H9 (cell line): ENCODE measurements at regions not wholly inside any gene's neighbourhood (a gene's known extent, or its start where the extent isn't known, plus 50 kb on each side); places are given as distances from the start of the nearest gene placed in this dataset.

Experiments used
- DNase-seq: peaks from one replicate; pipeline ENCODE4 v3.0.0-alpha.2; 2017
- H2AFZ ChIP-seq: one replicate; pipeline ENCODE4 v1.6.1; 2013; ENCODE audit warnings: mild to moderate bottlenecking, low read length, control low read depth, moderate library complexity
- H2AK5ac ChIP-seq: 2 replicates; pipeline ENCODE4 v1.6.1; 2013; ENCODE audit warnings: low read length, control low read depth, mixed read lengths; ENCODE audit not compliant: insufficient read length
- H2BK120ac ChIP-seq: one replicate; pipeline ENCODE4 v1.6.1; 2013; ENCODE audit warnings: low read depth, mild to moderate bottlenecking, low read length, control low read depth, inconsistent platforms; ENCODE audit not compliant: poor library complexity, severe bottlenecking
- H2BK12ac ChIP-seq: 2 replicates; pipeline ENCODE4 v1.6.1; 2013; ENCODE audit warnings: low read length, control low read depth, mixed read lengths, low read depth; ENCODE audit not compliant: insufficient read length
- H2BK15ac ChIP-seq: 2 replicates; pipeline ENCODE4 v1.6.1; 2013; ENCODE audit warnings: low read depth, low read length, control low read depth
- H2BK20ac ChIP-seq: one replicate; pipeline ENCODE4 v1.6.1; 2013; ENCODE audit warnings: low read depth, mild to moderate bottlenecking, low read length, control low read depth, inconsistent platforms; ENCODE audit not compliant: poor library complexity, severe bottlenecking
- H2BK5ac ChIP-seq: 2 replicates; pipeline ENCODE4 v1.6.1; 2013; ENCODE audit warnings: low read length, control low read depth, mixed read lengths; ENCODE audit not compliant: insufficient read length
- H3K14ac ChIP-seq: 2 replicates; pipeline ENCODE4 v1.6.1; 2013; ENCODE audit warnings: low read length, control low read depth; ENCODE audit not compliant: insufficient read depth
- H3K18ac ChIP-seq: 2 replicates; pipeline ENCODE4 v1.6.1; 2013; ENCODE audit warnings: low read depth, mild to moderate bottlenecking, mixed read lengths, low read length, control low read depth; ENCODE audit not compliant: insufficient read length
- H3K23ac ChIP-seq: 2 replicates; pipeline ENCODE4 v1.6.1; 2013; ENCODE audit warnings: low read length, control low read depth, mixed read lengths, low read depth; ENCODE audit not compliant: insufficient read length
- H3K23me2 ChIP-seq: 2 replicates; pipeline ENCODE4 v1.6.1; 2013; ENCODE audit warnings: low read depth, mild to moderate bottlenecking, mixed read lengths, low read length, control low read depth; ENCODE audit not compliant: insufficient read length, poor library complexity, severe bottlenecking
- H3K27ac ChIP-seq: 2 replicates; pipeline ENCODE4 v1.5.1; 2013; ENCODE audit warnings: low read length, control low read depth, mixed read lengths, low read depth; ENCODE audit not compliant: insufficient read length
- H3K27me3 ChIP-seq: 2 replicates; pipeline ENCODE4 v1.6.1; 2013; ENCODE audit warnings: low read length, control low read depth, inconsistent platforms; ENCODE audit not compliant: insufficient read depth
- H3K4ac ChIP-seq: 2 replicates; pipeline ENCODE4 v1.6.1; 2013; ENCODE audit warnings: low read depth, mild to moderate bottlenecking, control low read depth, inconsistent platforms, low read length, moderate library complexity
- H3K4me1 ChIP-seq: 2 replicates; pipeline ENCODE4 v1.6.1; 2013; ENCODE audit warnings: low read length, control low read depth, inconsistent platforms; ENCODE audit not compliant: insufficient read depth
- H3K4me2 ChIP-seq: 2 replicates; pipeline ENCODE4 v1.6.1; 2013; ENCODE audit warnings: low read length, control low read depth, mixed read lengths; ENCODE audit not compliant: insufficient read length, insufficient read depth
- H3K56ac ChIP-seq: 2 replicates; pipeline ENCODE4 v1.6.1; 2013; ENCODE audit warnings: low read depth, mild to moderate bottlenecking, mixed read lengths, low read length, control low read depth; ENCODE audit not compliant: insufficient read length
- H3K79me1 ChIP-seq: 2 replicates; pipeline ENCODE4 v1.6.1; 2013; ENCODE audit warnings: low read depth, mild to moderate bottlenecking, moderate library complexity, low read length, control low read depth, inconsistent platforms; ENCODE audit not compliant: insufficient read depth, poor library complexity, severe bottlenecking
- H3K79me2 ChIP-seq: 2 replicates; pipeline ENCODE4 v1.6.1; 2013; ENCODE audit warnings: low read length, control low read depth, inconsistent platforms; ENCODE audit not compliant: insufficient read depth
- H3K9ac ChIP-seq: 2 replicates; pipeline ENCODE4 v1.6.1; 2013; ENCODE audit warnings: low read length, control low read depth, mixed read lengths; ENCODE audit not compliant: insufficient read length; ENCODE audit errors: extremely low read depth
- H3K9me3 ChIP-seq: one replicate; pipeline ENCODE4 v1.6.1; 2013; ENCODE audit warnings: low read depth, low read length, inconsistent platforms; ENCODE audit not compliant: control insufficient read depth
- H3T11ph ChIP-seq: one replicate; pipeline ENCODE4 v1.6.1; 2013; ENCODE audit warnings: mild to moderate bottlenecking, low read length, control low read depth, inconsistent platforms
- H4K20me1 ChIP-seq: one replicate; pipeline ENCODE4 v1.6.1; 2013; ENCODE audit not compliant: control insufficient read depth, insufficient read length, insufficient read depth
- H4K5ac ChIP-seq: 2 replicates; pipeline ENCODE4 v1.6.1; 2013; ENCODE audit warnings: low read depth, mild to moderate bottlenecking, mixed read lengths, low read length, control low read depth; ENCODE audit not compliant: insufficient read length
- H4K8ac ChIP-seq: replicated peaks from 2 replicates; pipeline ENCODE4 v1.6.1; 2013; ENCODE audit warnings: low read length, control low read depth, mixed read lengths, low read depth; ENCODE audit not compliant: insufficient read length
- H4K91ac ChIP-seq: 2 replicates; pipeline ENCODE4 v1.6.1; 2013; ENCODE audit warnings: low read depth, mild to moderate bottlenecking, moderate library complexity, mixed read lengths, low read length, control low read depth; ENCODE audit not compliant: insufficient read length
- H3K27ac Mint-ChIP-seq, 3 experiments: 2 replicates in 2 of 3; 3 replicates in 1 of 3; pipeline ENCODE4 v1.8.0; 2020 to 2021; ENCODE audit warnings: mixed read lengths in 3 of 3, mild to moderate bottlenecking in 1 of 3, moderate library complexity in 1 of 3
- H3K27me3 Mint-ChIP-seq: 2 replicates; pipeline ENCODE4 v1.8.0; 2021; ENCODE audit warnings: low read depth, mild to moderate bottlenecking, moderate library complexity, mixed read lengths
- H3K36me3 Mint-ChIP-seq, 3 experiments: 2 replicates in 2 of 3; 3 replicates in 1 of 3; pipeline ENCODE4 v1.8.0; 2020 to 2021; ENCODE audit warnings: low read depth in 3 of 3, mixed read lengths in 3 of 3; ENCODE audit not compliant: insufficient read depth in 1 of 3
- H3K4me1 Mint-ChIP-seq, 2 experiments: 2 replicates each; pipeline ENCODE4 v1.8.0; 2020; ENCODE audit warnings: mixed read lengths in 2 of 2
- H3K4me3 Mint-ChIP-seq, 2 experiments: 2 replicates in 1 of 2; 3 replicates in 1 of 2; pipeline ENCODE4 v1.8.0; 2020 to 2021; ENCODE audit warnings: mild to moderate bottlenecking in 2 of 2, mixed read lengths in 2 of 2, moderate library complexity in 1 of 2
- H3K9me3 Mint-ChIP-seq, 2 experiments: 2 replicates in 1 of 2; 3 replicates in 1 of 2; pipeline ENCODE4 v1.8.0; 2020; ENCODE audit warnings: mild to moderate bottlenecking in 2 of 2, mixed read lengths in 2 of 2, moderate library complexity in 1 of 2
- CTCF ChIP-seq: fragments of 200-600 bp; sonication (generic); conservative IDR thresholded peaks from 3 replicates; pipeline ENCODE4 v1.8.0; 2021; ENCODE audit warnings: antibody characterized with exemption, mild to moderate bottlenecking
- WGBS: extraction: QIAGEN DNeasy Blood & Tissue Kit; methylation state at CpG from one replicate; pipeline ENCODE4 v1.1.7; 2013; ENCODE audit warnings: missing lambda C conversion rate, low lambda C conversion rate, mixed read lengths; ENCODE audit not compliant: insufficient read length; ENCODE audit errors: extremely low coverage; 5-methylcytosine and 5-hydroxymethylcytosine counted together

GRCh38 chr2:82511894-82512293 is 1947.2 kb downstream of the SUCLG1 start:
- Mint-ChIP-seq H3K27me3 (no peaks in the 10 kb centered on the region), H3K4me1 (no peaks in the 10 kb centered on the region), H3K27ac (no peak overlapping the region), H3K4me3 (no peak overlapping the region), H3K9me3 (peaks cover 0 to 4% of the 10 kb centered on the region in 2 experiments; a peak in 3 of 5 replicates), H3K36me3 (no peaks in the 10 kb centered on the region; a peak in 2 of 7 replicates)
- Histone ChIP-seq H2BK5ac (no peak overlapping the region), H2AK5ac (no peak overlapping the region), H2BK15ac (no peak overlapping the region), H4K91ac (no peak overlapping the region), H3K9ac (no peak overlapping the region), H3K79me2 (no peaks in the 10 kb centered on the region), H3K23ac (no peak overlapping the region), H3K4me2 (no peak overlapping the region), H2AFZ (no peak overlapping the region), H2BK20ac (no peak overlapping the region), H3K23me2 (no peaks in the 10 kb centered on the region), H4K8ac (no peak overlapping the region), H3K18ac (no peak overlapping the region), H2BK12ac (no peak overlapping the region), H3K79me1 (no peaks in the 10 kb centered on the region), H4K20me1 (no peaks in the 10 kb centered on the region), H3K56ac (no peak overlapping the region), H3K4ac (no peak overlapping the region), H3K4me1 (no peaks in the 10 kb centered on the region), H3K27ac (no peak overlapping the region), H4K5ac (no peak overlapping the region), H3K14ac (no peak overlapping the region), H3K9me3 (no peaks in the 10 kb centered on the region), H3T11ph (no peak overlapping the region), H3K27me3 (no peaks in the 10 kb centered on the region), H2BK120ac (no peak overlapping the region)
- no peak for DNase-seq
- TF ChIP-seq CTCF: no peak
- WGBS: no CpG with 5 or more reads among the region's 1 CpG
